ENCODE measurements at regions not wholly inside any gene's neighbourhood (a gene's known extent, or its start where the extent isn't known, plus 50 kb on each side); places are given as distances from the start of the nearest gene placed in this dataset.

- TF ChIP-seq GATA2 (IDR thresholded peaks at IDR 0.05; ENCODE audit: low read depth, low read length) (no peak), GATA3 (IDR thresholded peaks at IDR 0.05; ENCODE audit: low read depth, low read length) (no peak)
Measured at GRCh38 chr2:14881651-14882327, 249.3 kb downstream of the LRATD1 start.

All from SH-SY5Y (cell line).